ENCODE measurements at regions not wholly inside any gene's neighbourhood (a gene's known extent, or its start where the extent isn't known, plus 50 kb on each side); places are given as distances from the start of the nearest gene placed in this dataset.
"Not testable (repeated sequence)": the region's sequence is repeated elsewhere in the genome, so short reads cannot be mapped to it uniquely, and the experiment has no call there.

DNA sequence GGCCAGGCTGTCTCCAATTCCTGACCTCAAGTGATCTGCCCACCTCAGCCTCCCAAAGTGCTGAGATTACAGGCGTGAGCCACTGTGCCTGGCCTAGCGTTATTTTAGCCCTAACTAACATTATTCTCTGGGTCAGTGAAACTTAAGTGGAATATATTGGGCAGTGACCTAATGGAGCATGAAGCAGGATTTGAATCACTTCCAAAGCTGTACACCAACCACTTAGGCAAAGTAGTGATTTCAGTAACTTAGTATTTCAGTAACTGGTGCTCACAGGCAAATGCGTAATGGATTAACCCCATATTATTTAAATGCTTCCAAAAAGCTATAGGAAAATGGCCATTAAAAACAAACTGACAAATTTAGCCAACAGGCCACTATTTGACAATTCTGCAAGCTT is 142.6 kb downstream of the FAM72B start:
- not testable (repeated sequence) for H3K9me2 ChIP-seq (ENCODE audit: low read depth, low read length); H4K20me1 ChIP-seq (ENCODE audit: insufficient read depth, low read length); H3K36me3 ChIP-seq (ENCODE audit: insufficient read depth, low read length); H3K4me1 ChIP-seq (ENCODE audit: insufficient read depth, low read length, severe bottlenecking); H3F3A ChIP-seq (ENCODE audit: insufficient read depth, low read length); H3K27ac ChIP-seq (ENCODE audit: low read depth, low read length, poor library complexity, severe bottlenecking); H3K79me2 ChIP-seq (ENCODE audit: insufficient read depth, low read length); H3K4me3 ChIP-seq (ENCODE audit: low read depth, low read length, poor library complexity, severe bottlenecking); H2AFZ ChIP-seq (ENCODE audit: low read length); H3K4me2 ChIP-seq (ENCODE audit: low read length); H3K9ac ChIP-seq (ENCODE audit: low read length); H3K27me3 ChIP-seq (ENCODE audit: insufficient read depth, low read length); H3K9me3 ChIP-seq (ENCODE audit: low read length)

DNA sequence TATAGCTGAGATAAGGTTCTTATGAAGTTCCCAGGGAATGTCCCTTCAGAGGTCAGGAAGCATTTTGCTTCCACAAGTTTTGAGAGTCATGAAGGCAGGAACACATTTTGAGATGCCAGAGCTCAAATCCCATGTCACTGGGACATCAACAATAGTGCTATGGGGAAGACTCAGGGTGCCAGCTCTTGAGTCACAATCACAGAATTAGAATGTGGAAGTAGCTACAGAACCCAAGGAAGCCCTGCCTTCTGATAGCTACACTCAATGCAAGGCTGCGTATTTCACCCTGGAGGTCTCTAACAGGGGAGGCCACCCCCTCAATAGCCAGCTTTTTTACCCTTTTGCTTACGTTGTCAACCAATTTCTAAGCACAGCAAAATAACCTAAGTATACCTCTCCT is 141.3 kb downstream of the FAM72B start:
- H3F3A ChIP-seq (ENCODE audit: insufficient read depth, low read length); H3K4me3 ChIP-seq (ENCODE audit: low read depth, low read length, poor library complexity, severe bottlenecking); H3K79me2 ChIP-seq (ENCODE audit: insufficient read depth, low read length); H3K36me3 ChIP-seq (ENCODE audit: insufficient read depth, low read length); H3K9ac ChIP-seq (ENCODE audit: low read length); H2AFZ ChIP-seq (ENCODE audit: low read length); H3K27ac ChIP-seq (ENCODE audit: low read depth, low read length, poor library complexity, severe bottlenecking); H3K4me2 ChIP-seq (ENCODE audit: low read length); H4K20me1 ChIP-seq (ENCODE audit: insufficient read depth, low read length); H3K27me3 ChIP-seq (ENCODE audit: insufficient read depth, low read length); H3K4me1 ChIP-seq (ENCODE audit: insufficient read depth, low read length, severe bottlenecking); H3K9me2 ChIP-seq (ENCODE audit: low read depth, low read length); H3K9me3 ChIP-seq (ENCODE audit: low read length): not testable (repeated sequence)

DNA sequence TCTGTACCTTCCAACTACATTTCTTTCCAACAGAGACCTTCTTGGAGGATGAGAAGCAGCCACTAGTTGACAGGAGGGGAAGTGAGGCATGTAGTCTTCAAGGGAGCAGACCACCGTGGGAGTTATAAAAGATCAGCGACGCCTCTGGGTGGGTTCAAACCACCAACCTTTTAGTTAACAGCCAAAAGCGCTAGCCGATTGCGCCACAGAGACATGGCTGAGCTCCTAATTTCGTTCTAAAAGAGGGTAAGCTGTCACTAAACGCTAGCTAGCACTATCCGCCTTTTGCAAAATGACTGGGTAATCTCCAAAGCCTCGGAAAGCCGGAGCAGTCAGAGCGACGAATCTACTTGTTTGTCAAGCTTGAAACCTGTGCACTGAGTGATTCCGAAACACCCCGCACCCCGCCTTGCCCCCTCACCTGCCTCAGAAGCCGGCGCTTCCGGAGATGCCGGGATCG is 135.8 kb downstream of the FAM72B start:
- not testable (repeated sequence) for H3K4me2 ChIP-seq (ENCODE audit: low read length); H3K27me3 ChIP-seq (ENCODE audit: insufficient read depth, low read length); H2AFZ ChIP-seq (ENCODE audit: low read length); H3K9me3 ChIP-seq (ENCODE audit: low read length); H3K9ac ChIP-seq (ENCODE audit: low read length); H4K20me1 ChIP-seq (ENCODE audit: insufficient read depth, low read length); H3K36me3 ChIP-seq (ENCODE audit: insufficient read depth, low read length); H3K4me1 ChIP-seq (ENCODE audit: insufficient read depth, low read length, severe bottlenecking); H3K9me2 ChIP-seq (ENCODE audit: low read depth, low read length); H3K79me2 ChIP-seq (ENCODE audit: insufficient read depth, low read length); H3K27ac ChIP-seq (ENCODE audit: low read depth, low read length, poor library complexity, severe bottlenecking); H3F3A ChIP-seq (ENCODE audit: insufficient read depth, low read length); H3K4me3 ChIP-seq (ENCODE audit: low read depth, low read length, poor library complexity, severe bottlenecking)

- H3K4me3 ChIP-seq (ENCODE audit: low read depth, low read length, poor library complexity, severe bottlenecking); H3F3A ChIP-seq (ENCODE audit: insufficient read depth, low read length); H3K27me3 ChIP-seq (ENCODE audit: insufficient read depth, low read length); H3K9me3 ChIP-seq (ENCODE audit: low read length); H3K4me2 ChIP-seq (ENCODE audit: low read length); H4K20me1 ChIP-seq (ENCODE audit: insufficient read depth, low read length); H3K36me3 ChIP-seq (ENCODE audit: insufficient read depth, low read length); H3K9ac ChIP-seq (ENCODE audit: low read length); H3K27ac ChIP-seq (ENCODE audit: low read depth, low read length, poor library complexity, severe bottlenecking); H3K4me1 ChIP-seq (ENCODE audit: insufficient read depth, low read length, severe bottlenecking); H3K9me2 ChIP-seq (ENCODE audit: low read depth, low read length); H2AFZ ChIP-seq (ENCODE audit: low read length); H3K79me2 ChIP-seq (ENCODE audit: insufficient read depth, low read length): not testable (repeated sequence)
Observed at GRCh38 chr1:121048769-121049443, 135.2 kb downstream of the FAM72B start.

- H4K20me1 ChIP-seq (ENCODE audit: insufficient read depth, low read length); H3K4me2 ChIP-seq (ENCODE audit: low read length); H3K4me1 ChIP-seq (ENCODE audit: insufficient read depth, low read length, severe bottlenecking); H3K79me2 ChIP-seq (ENCODE audit: insufficient read depth, low read length); H3K4me3 ChIP-seq (ENCODE audit: low read depth, low read length, poor library complexity, severe bottlenecking); H3K9me2 ChIP-seq (ENCODE audit: low read depth, low read length); H3F3A ChIP-seq (ENCODE audit: insufficient read depth, low read length); H2AFZ ChIP-seq (ENCODE audit: low read length); H3K27ac ChIP-seq (ENCODE audit: low read depth, low read length, poor library complexity, severe bottlenecking); H3K27me3 ChIP-seq (ENCODE audit: insufficient read depth, low read length); H3K36me3 ChIP-seq (ENCODE audit: insufficient read depth, low read length); H3K9me3 ChIP-seq (ENCODE audit: low read length); H3K9ac ChIP-seq (ENCODE audit: low read length): not testable (repeated sequence)
Observed at GRCh38 chr1:121050097-121050496, 134.0 kb downstream of the FAM72B start.

DNA sequence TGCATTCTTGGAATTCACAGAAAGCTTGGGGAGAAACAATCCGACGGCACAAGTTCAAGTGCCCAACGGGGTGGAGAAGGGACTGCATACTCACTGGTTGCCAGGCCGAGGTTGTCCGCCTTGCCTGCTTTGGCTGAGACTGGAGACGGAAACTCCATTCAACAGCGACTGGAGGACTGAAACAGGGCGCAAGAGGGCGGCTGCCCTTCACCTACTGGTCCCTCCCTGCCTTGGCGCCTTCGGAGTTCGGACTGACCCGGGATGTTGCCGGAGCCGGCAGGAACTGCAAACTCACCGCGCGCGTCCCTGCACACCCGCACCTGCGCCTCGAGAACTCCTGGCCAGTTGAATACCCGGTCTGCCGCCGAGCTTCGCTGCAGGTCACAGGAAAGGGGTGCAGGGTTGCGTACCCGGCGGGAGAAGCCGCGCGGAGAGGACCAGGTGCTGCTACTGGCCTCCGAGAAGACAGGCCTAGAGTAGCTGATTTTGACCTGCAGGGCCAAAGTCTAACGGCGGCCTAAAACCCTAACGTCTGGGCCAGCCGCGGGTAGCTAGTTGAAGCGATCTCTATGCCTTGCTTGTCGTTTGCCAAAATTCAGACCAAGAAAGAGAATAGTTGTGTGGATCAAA is 132.9 kb downstream of the FAM72B start:
- not testable (repeated sequence) for H4K20me1 ChIP-seq (ENCODE audit: insufficient read depth, low read length); H3K9me2 ChIP-seq (ENCODE audit: low read depth, low read length); H3K9me3 ChIP-seq (ENCODE audit: low read length); H3K4me1 ChIP-seq (ENCODE audit: insufficient read depth, low read length, severe bottlenecking); H3K36me3 ChIP-seq (ENCODE audit: insufficient read depth, low read length); H3F3A ChIP-seq (ENCODE audit: insufficient read depth, low read length); H2AFZ ChIP-seq (ENCODE audit: low read length); H3K4me3 ChIP-seq (ENCODE audit: low read depth, low read length, poor library complexity, severe bottlenecking); H3K9ac ChIP-seq (ENCODE audit: low read length); H3K27me3 ChIP-seq (ENCODE audit: insufficient read depth, low read length); H3K4me2 ChIP-seq (ENCODE audit: low read length); H3K79me2 ChIP-seq (ENCODE audit: insufficient read depth, low read length); H3K27ac ChIP-seq (ENCODE audit: low read depth, low read length, poor library complexity, severe bottlenecking)

- not testable (repeated sequence) for H3K9me2 ChIP-seq (ENCODE audit: low read depth, low read length); H3K4me1 ChIP-seq (ENCODE audit: insufficient read depth, low read length, severe bottlenecking); H3F3A ChIP-seq (ENCODE audit: insufficient read depth, low read length); H3K27me3 ChIP-seq (ENCODE audit: insufficient read depth, low read length); H3K4me2 ChIP-seq (ENCODE audit: low read length); H3K9me3 ChIP-seq (ENCODE audit: low read length); H3K4me3 ChIP-seq (ENCODE audit: low read depth, low read length, poor library complexity, severe bottlenecking); H3K79me2 ChIP-seq (ENCODE audit: insufficient read depth, low read length); H3K36me3 ChIP-seq (ENCODE audit: insufficient read depth, low read length); H4K20me1 ChIP-seq (ENCODE audit: insufficient read depth, low read length); H2AFZ ChIP-seq (ENCODE audit: low read length); H3K9ac ChIP-seq (ENCODE audit: low read length); H3K27ac ChIP-seq (ENCODE audit: low read depth, low read length, poor library complexity, severe bottlenecking)
Observed at GRCh38 chr1:121052081-121052660, 132.0 kb downstream of the FAM72B start.
